ENCODE measurements at regions not wholly inside any gene's neighbourhood (a gene's known extent, or its start where the extent isn't known, plus 50 kb on each side); places are given as distances from the start of the nearest gene placed in this dataset.

- DNase-seq (ENCODE audit: low spot score), result no peak
- no peak for TF ChIP-seq CTCF (IDR thresholded peaks at IDR 0.05; ENCODE audit: extremely low read depth, missing control alignments)
Observed at GRCh38 chr2:195596840-195597239, 60.2 kb upstream of the SLC39A10 start.

- DNase-seq (ENCODE audit: low spot score), result no peak
Observed at GRCh38 chr2:195595825-195596224, 61.2 kb upstream of the SLC39A10 start.

GRCh38 chr2:195594919-195595694 lies 61.9 kb upstream of the SLC39A10 start:
- DNase-seq (ENCODE audit: low spot score), result no peak
- no peak for TF ChIP-seq CTCF (IDR thresholded peaks at IDR 0.05; ENCODE audit: extremely low read depth, missing control alignments)

More at GRCh38 chr2:195595825-195596224, 61.2 kb upstream of the SLC39A10 start:
- TF ChIP-seq CTCF (IDR thresholded peaks at IDR 0.05; ENCODE audit: extremely low read depth, missing control alignments), result no peak

GRCh38 chr2:195594248-195594647 lies 62.8 kb upstream of the SLC39A10 start:
- no peak for DNase-seq (ENCODE audit: low spot score)

GRCh38 chr2:195592105-195592504 lies 64.9 kb upstream of the SLC39A10 start:
- DNase-seq (ENCODE audit: low spot score), result no peak
- TF ChIP-seq CTCF (IDR thresholded peaks at IDR 0.05; ENCODE audit: extremely low read depth, missing control alignments), result no peak

More at GRCh38 chr2:195594248-195594647, 62.8 kb upstream of the SLC39A10 start:
- TF ChIP-seq CTCF (IDR thresholded peaks at IDR 0.05; ENCODE audit: extremely low read depth, missing control alignments), result no peak

GRCh38 chr2:195590861-195591205 lies 66.2 kb upstream of the SLC39A10 start:
- TF ChIP-seq CTCF (IDR thresholded peaks at IDR 0.05; ENCODE audit: extremely low read depth, missing control alignments), result no peak
- no peak for DNase-seq (ENCODE audit: low spot score)

- no peak for DNase-seq (ENCODE audit: low spot score)
- TF ChIP-seq CTCF (IDR thresholded peaks at IDR 0.05; ENCODE audit: extremely low read depth, missing control alignments), result no peak
Observed at GRCh38 chr2:195590199-195590860, 66.7 kb upstream of the SLC39A10 start.

Data from GM20000 (cell line).